ENCODE measurements at regions not wholly inside any gene's neighbourhood (a gene's known extent, or its start where the extent isn't known, plus 50 kb on each side); places are given as distances from the start of the nearest gene placed in this dataset.
"Not testable (repeated sequence)": the region's sequence is repeated elsewhere in the genome, so short reads cannot be mapped to it uniquely, and the experiment has no call there.

GRCh38 chr4:131488772-131489171 is 1660.3 kb upstream of the PCDH10 start:
- ATAC-seq, result no peak
- no peak for TF ChIP-seq CBFB (IDR thresholded peaks at IDR 0.05; ENCODE audit: low read depth)
- TF ChIP-seq TARDBP (IDR thresholded peaks at IDR 0.05; ENCODE audit: borderline replicate concordance), result no peak
- TF ChIP-seq NFYA (IDR thresholded peaks at IDR 0.05; ENCODE audit: borderline replicate concordance, low read depth, low read length), result no peak
- TF ChIP-seq BMI1 (IDR thresholded peaks at IDR 0.05; ENCODE audit: borderline replicate concordance), result no peak
- TF ChIP-seq, protein P1, sequence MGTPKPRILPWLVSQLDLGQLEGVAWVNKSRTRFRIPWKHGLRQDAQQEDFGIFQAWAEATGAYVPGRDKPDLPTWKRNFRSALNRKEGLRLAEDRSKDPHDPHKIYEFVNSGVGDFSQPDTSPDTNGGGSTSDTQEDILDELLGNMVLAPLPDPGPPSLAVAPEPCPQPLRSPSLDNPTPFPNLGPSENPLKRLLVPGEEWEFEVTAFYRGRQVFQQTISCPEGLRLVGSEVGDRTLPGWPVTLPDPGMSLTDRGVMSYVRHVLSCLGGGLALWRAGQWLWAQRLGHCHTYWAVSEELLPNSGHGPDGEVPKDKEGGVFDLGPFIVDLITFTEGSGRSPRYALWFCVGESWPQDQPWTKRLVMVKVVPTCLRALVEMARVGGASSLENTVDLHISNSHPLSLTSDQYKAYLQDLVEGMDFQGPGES (IDR thresholded peaks at IDR 0.05), result no peak
- no peak for TF ChIP-seq BCL11A (IDR thresholded peaks at IDR 0.05; ENCODE audit: low read depth, low read length)
- no peak for TF ChIP-seq REST (IDR thresholded peaks at IDR 0.05; ENCODE audit: low read depth, low read length)
- TF ChIP-seq RCOR1 (conservative IDR thresholded peaks at IDR 0.05; ENCODE audit: low read depth, low read length), result no peak
- TF ChIP-seq ZNF622 (IDR thresholded peaks at IDR 0.05), result no peak
- TF ChIP-seq NFXL1 (IDR thresholded peaks at IDR 0.05; ENCODE audit: borderline replicate concordance), result no peak
- no peak for TF ChIP-seq IRF4 (IDR thresholded peaks at IDR 0.05; ENCODE audit: low read depth, low read length)
- TF ChIP-seq NRF1 (conservative IDR thresholded peaks at IDR 0.05; ENCODE audit: low read depth, low read length), result no peak
- TF ChIP-seq ZNF207 (IDR thresholded peaks at IDR 0.05; ENCODE audit: borderline replicate concordance), result no peak
- H2AFZ ChIP-seq (ENCODE audit: control insufficient read depth, low read depth, low read length), result no peak overlapping the region
- in situ Hi-C loops (cut with MboI), result no loop called here
- RAD21 ChIA-PET (ENCODE audit: unreplicated experiment), result no interaction called here
- POLR2A ChIA-PET, result no interaction called here
- no peaks in the 10 kb centered on the region for H3K9me3 ChIP-seq (replicated peaks; ENCODE audit: control insufficient read depth, insufficient read depth, low read length)
- 18% methylated on average over 2 of the region's 2 CpGs for WGBS (ENCODE audit: insufficient coverage, insufficient replicate concordance, low lambda C conversion rate, missing lambda C conversion rate)
- no peak for DNase-seq (ENCODE audit: low read depth, low spot score)
- BruUV-seq (replicated peaks), result no TSS peak
- no peak overlapping the region for H3K4me2 ChIP-seq (ENCODE audit: control insufficient read depth, insufficient read depth)
- CTCF ChIA-PET, result no interaction called here
- intact Hi-C loops (cut with micrococcal nuclease; ENCODE audit: unreplicated experiment), result no loop called here
- H3K36me3 ChIP-seq (ENCODE audit: control insufficient read depth in 2 of 2, insufficient read depth in 2 of 2, low read length in 1 of 2), result no peaks in the 10 kb centered on the region
- H3K4me3 ChIP-seq, result no peak overlapping the region
- SMC1A ChIA-PET (ENCODE audit: uncharacterized antibody, unreplicated experiment), result no interaction called here
- H4K20me1 ChIP-seq (ENCODE audit: control insufficient read depth, insufficient read depth), result no peaks in the 10 kb centered on the region
- no peaks in the 10 kb centered on the region for H3K79me2 ChIP-seq (ENCODE audit: control insufficient read depth, insufficient read depth, low read length)
- H3K9ac ChIP-seq (ENCODE audit: control insufficient read depth, insufficient read depth, low read length), result no peak overlapping the region
- H3K27me3 ChIP-seq (replicated peaks in 1 of 2; ENCODE audit: control insufficient read depth in 2 of 2, insufficient read depth in 2 of 2, low read length in 1 of 2), result no peaks in the 10 kb centered on the region
- H3K4me1 ChIP-seq (ENCODE audit: control insufficient read depth, insufficient read depth, low read length), result no peaks in the 10 kb centered on the region
- FAIRE-seq, result no peak
- no peak overlapping the region for H3K27ac ChIP-seq (ENCODE audit: control insufficient read depth, insufficient read depth)

DNA sequence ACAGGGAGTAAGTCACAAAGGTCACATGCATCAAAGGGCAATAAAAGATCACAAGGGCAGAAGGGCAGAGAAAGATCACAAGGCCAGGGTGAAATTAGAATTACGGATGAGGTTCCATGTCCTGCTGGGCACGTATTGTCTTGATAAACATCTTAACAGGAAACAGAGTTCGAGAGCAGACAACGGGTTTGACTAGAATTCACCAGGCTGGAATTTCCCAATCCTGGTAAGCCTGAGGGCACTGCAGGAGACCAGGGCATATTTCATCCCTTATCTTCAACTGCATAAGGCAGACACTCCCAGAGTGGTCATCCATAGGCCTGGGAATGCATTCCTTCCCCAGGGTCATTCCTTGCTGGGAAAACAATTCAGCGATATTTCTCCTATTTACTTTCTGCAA is 1652.9 kb upstream of the PCDH10 start:
- not testable (repeated sequence) for BruUV-seq (replicated peaks)

More for the DNA sequence above, 1652.9 kb upstream of the PCDH10 start:
- CTCF ChIA-PET; H3K27me3 ChIP-seq (replicated peaks in 1 of 2; ENCODE audit: control insufficient read depth in 2 of 2, insufficient read depth in 2 of 2, low read length in 1 of 2); FAIRE-seq; H3K36me3 ChIP-seq (ENCODE audit: control insufficient read depth in 2 of 2, insufficient read depth in 2 of 2, low read length in 1 of 2); H4K20me1 ChIP-seq (ENCODE audit: control insufficient read depth, insufficient read depth); H3K9ac ChIP-seq (ENCODE audit: control insufficient read depth, insufficient read depth, low read length); DNase-seq (ENCODE audit: low read depth, low spot score); in situ Hi-C loops (cut with MboI); H3K4me1 ChIP-seq (ENCODE audit: control insufficient read depth, insufficient read depth, low read length); H2AFZ ChIP-seq (ENCODE audit: control insufficient read depth, low read depth, low read length); H3K27ac ChIP-seq (ENCODE audit: control insufficient read depth, insufficient read depth); intact Hi-C loops (cut with micrococcal nuclease; ENCODE audit: unreplicated experiment); H3K4me2 ChIP-seq (ENCODE audit: control insufficient read depth, insufficient read depth); POLR2A ChIA-PET; ATAC-seq; SMC1A ChIA-PET (ENCODE audit: uncharacterized antibody, unreplicated experiment); H3K4me3 ChIP-seq; H3K9me3 ChIP-seq (replicated peaks; ENCODE audit: control insufficient read depth, insufficient read depth, low read length); RAD21 ChIA-PET (ENCODE audit: unreplicated experiment); H3K79me2 ChIP-seq (ENCODE audit: control insufficient read depth, insufficient read depth, low read length): not testable (repeated sequence)
- WGBS (ENCODE audit: insufficient coverage, insufficient replicate concordance, low lambda C conversion rate, missing lambda C conversion rate), result 33% methylated on average over 5 of the region's 5 CpGs

All from GM12878 (cell line).